Calu3 (cell line): ENCODE measurements at regions not wholly inside any gene's neighbourhood (a gene's known extent, or its start where the extent isn't known, plus 50 kb on each side); places are given as distances from the start of the nearest gene placed in this dataset.

ENCODE experiments used
- BruUV-seq: library from RNA; stranded (reverse); fragments of 400-500 nt; replicated peaks from 2 replicates; lab custom pipeline; 2021; lab: Mats Ljungman, UMichigan
- CTCF ChIA-PET: fragments of 300-600 bp; sonication (Branson Sonifier 250); formaldehyde crosslinking; loops from one replicate; lab custom pipeline; 2022; ENCODE audit warnings: antibody characterized with exemption; lab: Charles Lee
- DNase-seq: peaks from one replicate; pipeline ENCODE4 v3.0.0; 2022
- H3K27ac Mint-ChIP-seq: one replicate; pipeline ENCODE4 v1.8.0; 2022; ENCODE audit warnings: mixed read lengths; ENCODE audit not compliant: unreplicated experiment
- H3K27me3 Mint-ChIP-seq: one replicate; pipeline ENCODE4 v1.8.0; 2022; ENCODE audit warnings: mixed read lengths; ENCODE audit not compliant: unreplicated experiment
- H3K36me3 Mint-ChIP-seq: one replicate; pipeline ENCODE4 v1.8.0; 2022; ENCODE audit warnings: mild to moderate bottlenecking, moderate library complexity, mixed read lengths; ENCODE audit not compliant: insufficient read depth, unreplicated experiment
- H3K4me1 Mint-ChIP-seq: one replicate; pipeline ENCODE4 v1.8.0; 2022; ENCODE audit warnings: mild to moderate bottlenecking, low read depth, mixed read lengths; ENCODE audit not compliant: unreplicated experiment
- H3K4me3 Mint-ChIP-seq: one replicate; pipeline ENCODE4 v1.8.0; 2022; ENCODE audit warnings: mild to moderate bottlenecking, low read depth, moderate library complexity, mixed read lengths; ENCODE audit not compliant: unreplicated experiment
- H3K9me3 Mint-ChIP-seq: one replicate; pipeline ENCODE4 v1.8.0; 2022; ENCODE audit warnings: low read depth, mixed read lengths; ENCODE audit not compliant: unreplicated experiment
- CTCF ChIP-seq: fragments of 200-600 bp; IDR thresholded peaks from one replicate; pipeline ENCODE4 v1.8.0; 2022; ENCODE audit warnings: antibody characterized with exemption; ENCODE audit not compliant: unreplicated experiment
- intact Hi-C: fragments of 100-400 bp; cut with micrococcal nuclease; formaldehyde crosslinking; loops from one replicate; pipeline ENCODE4 v1.10.0; 2022; ENCODE audit not compliant: unreplicated experiment

GRCh38 chr2:83487451-83487850 lies 971.6 kb downstream of the SUCLG1 start:
- no peaks in the 10 kb centered on the region for H3K36me3 Mint-ChIP-seq
- H3K27me3 Mint-ChIP-seq = no peaks in the 10 kb centered on the region
- TF ChIP-seq CTCF = no peak
- no peak overlapping the region for H3K27ac Mint-ChIP-seq
- H3K4me3 Mint-ChIP-seq = no peak overlapping the region
- no peak for DNase-seq
- H3K9me3 Mint-ChIP-seq = peaks cover 10% of the 10 kb centered on the region
- CTCF ChIA-PET = no interaction called here
- H3K4me1 Mint-ChIP-seq = no peaks in the 10 kb centered on the region
- intact Hi-C loops = no loop called here
- BruUV-seq = no TSS peak

- H3K27ac Mint-ChIP-seq = no peak overlapping the region
- peaks cover 8% of the 10 kb centered on the region for H3K4me1 Mint-ChIP-seq
- intact Hi-C loops = no loop called here
- H3K4me3 Mint-ChIP-seq = no peak overlapping the region
- CTCF ChIA-PET = no interaction called here
- H3K9me3 Mint-ChIP-seq = peaks cover 5% of the 10 kb centered on the region
- no peak for TF ChIP-seq CTCF
- no TSS peak for BruUV-seq
- DNase-seq = no peak
- H3K27me3 Mint-ChIP-seq = no peaks in the 10 kb centered on the region
- no peaks in the 10 kb centered on the region for H3K36me3 Mint-ChIP-seq
These were observed 977.6 kb downstream of the SUCLG1 start for GRCh38 chr2:83481436-83481835.

GRCh38 chr2:83478037-83478436 lies 981.0 kb downstream of the SUCLG1 start:
- intact Hi-C loops = no loop called here
- Mint-ChIP-seq H3K27ac (no peak overlapping the region), H3K4me1 (peaks cover 8% of the 10 kb centered on the region), H3K4me3 (peak overlapping the region; percentile 8), H3K36me3 (no peaks in the 10 kb centered on the region), H3K9me3 (peaks cover 6% of the 10 kb centered on the region), H3K27me3 (no peaks in the 10 kb centered on the region)
- peak; percentile 12 for DNase-seq
- no TSS peak for BruUV-seq
- CTCF ChIA-PET = no interaction called here
- TF ChIP-seq CTCF = no peak

GRCh38 chr2:83475371-83475770 lies 983.7 kb downstream of the SUCLG1 start:
- peaks cover 21% of the 10 kb centered on the region for H3K4me1 Mint-ChIP-seq
- no peak for TF ChIP-seq CTCF
- intact Hi-C loops = no loop called here
- no peak overlapping the region for H3K27ac Mint-ChIP-seq
- DNase-seq = no peak
- CTCF ChIA-PET = no interaction called here
- no peaks in the 10 kb centered on the region for H3K27me3 Mint-ChIP-seq
- peaks cover 9% of the 10 kb centered on the region for H3K9me3 Mint-ChIP-seq
- no peaks in the 10 kb centered on the region for H3K36me3 Mint-ChIP-seq
- no peak overlapping the region for H3K4me3 Mint-ChIP-seq
- no TSS peak for BruUV-seq

- intact Hi-C loops = no loop called here
- peaks cover 14% of the 10 kb centered on the region for H3K9me3 Mint-ChIP-seq
- H3K36me3 Mint-ChIP-seq = no peaks in the 10 kb centered on the region
- peaks cover 13% of the 10 kb centered on the region for H3K4me1 Mint-ChIP-seq
- no peak overlapping the region for H3K4me3 Mint-ChIP-seq
- peak overlapping the region; percentile 8 for H3K27ac Mint-ChIP-seq
- H3K27me3 Mint-ChIP-seq = no peaks in the 10 kb centered on the region
- CTCF ChIA-PET = no interaction called here
- TF ChIP-seq CTCF = no peak
- BruUV-seq = no TSS peak
- no peak for DNase-seq
These were observed 987.4 kb downstream of the SUCLG1 start for GRCh38 chr2:83471655-83472054.
